ENCODE measurements at regions not wholly inside any gene's neighbourhood (a gene's known extent, or its start where the extent isn't known, plus 50 kb on each side); places are given as distances from the start of the nearest gene placed in this dataset.
A peak's percentile ranks its signal among the peaks of the same experiment; 100 is the strongest.

GRCh38 chr20:24735263-24735662, 213.8 kb upstream of the CST7 start:
- Histone ChIP-seq H3K18ac (ENCODE audit: low read depth, low read length) (no peak overlapping the region), H3K23ac (ENCODE audit: low read depth, low read length) (no peak overlapping the region), H2BK15ac (ENCODE audit: low read depth, low read length) (no peak overlapping the region), H3K4me3 (ENCODE audit: insufficient read depth, low read depth, low read length) (no peak overlapping the region), H2BK20ac (ENCODE audit: low read depth, low read length) (no peak overlapping the region), H4K20me1 (ENCODE audit: insufficient read depth, low read length) (no peaks in the 10 kb centered on the region), H2AK9ac (replicated peaks; ENCODE audit: low read depth, low read length, poor library complexity) (no peak overlapping the region), H3K9me1 (ENCODE audit: insufficient read depth, low read length) (no peaks in the 10 kb centered on the region; the same call in 1 of the 2 replicates), H3K36me3 (ENCODE audit: control insufficient read depth, insufficient read depth, low read length) (no peaks in the 10 kb centered on the region), H2BK120ac (ENCODE audit: low read depth, low read length) (no peak overlapping the region), H4K5ac (ENCODE audit: low read depth, low read length) (no peak overlapping the region), H3K9ac (ENCODE audit: low read depth, low read length) (no peak overlapping the region), H3K56ac (ENCODE audit: extremely low read depth, insufficient read depth, low read length) (no peak overlapping the region), H3K4ac (ENCODE audit: low read depth, low read length) (no peak overlapping the region), H3K79me1 (ENCODE audit: low read depth in 1 of 2, low read length in 2 of 2) (no peaks in the 10 kb centered on the region), H3K4me1 (ENCODE audit: control insufficient read depth, insufficient read depth, low read length) (peaks cover 7% of the 10 kb centered on the region; the same call in 1 of the 2 replicates), H3K27ac (ENCODE audit: insufficient read depth, low read length) (no peak overlapping the region), H3K9me3 (ENCODE audit: control insufficient read depth, insufficient read depth, low read length) (no peaks in the 10 kb centered on the region; the same call in 1 of the 2 replicates), H2AFZ (replicated peaks; ENCODE audit: low read length, poor library complexity) (no peak overlapping the region), H2BK5ac (ENCODE audit: low read depth, low read length, poor library complexity, severe bottlenecking) (no peak overlapping the region), H3K14ac (replicated peaks; ENCODE audit: low read depth, low read length) (no peak overlapping the region), H4K8ac (ENCODE audit: low read depth in 2 of 2, low read length in 2 of 2) (no peak overlapping the region), H2AK5ac (ENCODE audit: low read depth, low read length) (no peak overlapping the region), H3K27me3 (ENCODE audit: control insufficient read depth, insufficient read depth, low read length) (peaks cover 24% of the 10 kb centered on the region; the same call in 1 of the 2 replicates), H4K91ac (ENCODE audit: insufficient read depth, low read depth, low read length) (no peak overlapping the region), H3K4me2 (ENCODE audit: low read depth, low read length) (no peak overlapping the region)
- ChIA-PET CTCF (interaction anchor here (1.3 kb wide), 1 partner anchor 17 kb away, joined by 3 read pairs; no protein-coding TSS in a partner anchor), POLR2A (ENCODE audit: unreplicated experiment) (no interaction called here)
- intact Hi-C loops (cut with micrococcal nuclease), result no loop called here
- dilution Hi-C loops (cut with HindIII; ENCODE audit: low sequenced_read_pairs, unreplicated experiment), result no loop called here
- TF ChIP-seq MAZ (IDR thresholded peaks at IDR 0.05; ENCODE audit: borderline replicate concordance, low read depth, low read length), result no peak
- no peak for TF ChIP-seq USF2 (IDR thresholded peaks at IDR 0.05; ENCODE audit: low read depth, low read length)
- TF ChIP-seq CHD1 (IDR thresholded peaks at IDR 0.05; ENCODE audit: low read depth, low read length), result no peak
- no peak for TF ChIP-seq CEBPB (IDR thresholded peaks at IDR 0.05; ENCODE audit: low read depth, low read length)
- TF ChIP-seq BHLHE40 (IDR thresholded peaks at IDR 0.05; ENCODE audit: low read depth, low read length), result no peak
- TF ChIP-seq ELK1 (IDR thresholded peaks at IDR 0.05; ENCODE audit: borderline replicate concordance, low read depth, low read length), result no peak
- no peak for TF ChIP-seq FOS (IDR thresholded peaks at IDR 0.05; ENCODE audit: low read depth, low read length)
- TF ChIP-seq CTCF (conservative IDR thresholded peaks at IDR 0.05; ENCODE audit: low read depth, low read length), result no peak
- TF ChIP-seq SMC3 (IDR thresholded peaks at IDR 0.05; ENCODE audit: low read depth, low read length), result no peak
- TF ChIP-seq NFE2L2 (IDR thresholded peaks at IDR 0.05; ENCODE audit: low read depth, low read length), result no peak
- TF ChIP-seq MXI1 (IDR thresholded peaks at IDR 0.05; ENCODE audit: borderline replicate concordance, low read depth, low read length), result no peak
- DNase-seq, result no peak
- no CpG with 5 or more reads among the region's 7 CpGs for WGBS, 2 experiments (ENCODE audit: extremely low coverage in 2 of 2, insufficient read length in 1 of 2)
- in situ Hi-C loops (cut with MboI; ENCODE audit: low sequenced_read_pairs), result no loop called here
- BruUV-seq (replicated peaks), result no TSS peak
- peak; percentile 25 for ATAC-seq (ENCODE audit: low read depth)
